GM12878 (cell line): ENCODE measurements at regions not wholly inside any gene's neighbourhood (a gene's known extent, or its start where the extent isn't known, plus 50 kb on each side); places are given as distances from the start of the nearest gene placed in this dataset.

Source experiments
- ATAC-seq: fragments of 200-7000 bp; cut with Tn5 transposase; 3 replicates; pipeline ENCODE4 v1.9.1; 2020; ENCODE audit warnings: mild to moderate bottlenecking, moderate library complexity
- BruUV-seq: library from RNA; stranded (reverse); fragments of 400-500 nt; replicated peaks from 2 replicates; lab custom pipeline; 2021; lab: Mats Ljungman, UMichigan
- CTCF ChIA-PET: fragments of 300-600 bp; sonication (Branson Sonifier 250); formaldehyde crosslinking; extraction: SDS; loops from one replicate; lab custom pipeline; 2021; ENCODE audit warnings: inconsistent platforms; lab: Yijun Ruan, JAX
- POLR2A ChIA-PET: fragments of 350-600 bp; formaldehyde crosslinking; extraction: SDS; loops from one replicate; lab custom pipeline; 2021; ENCODE audit warnings: inconsistent platforms; lab: Charles Lee
- RAD21 ChIA-PET: fragments of 300-600 bp; sonication (Branson Sonifier 250); formaldehyde crosslinking; loops from one replicate; lab custom pipeline; 2023; ENCODE audit warnings: antibody characterized with exemption; ENCODE audit not compliant: unreplicated experiment; lab: Charles Lee
- SMC1A ChIA-PET: fragments of 300-600 bp; sonication (Branson Sonifier 250); formaldehyde crosslinking; loops from one replicate; lab custom pipeline; 2023; ENCODE audit not compliant: unreplicated experiment, uncharacterized antibody; lab: Charles Lee
- DNase-seq: peaks from one replicate; pipeline ENCODE4 v3.0.0-alpha.2; 2011; ENCODE audit warnings: low read depth, low spot score
- FAIRE-seq: peaks from 3 replicates; lab custom pipeline; 2011; peaks lifted over from hg19 to GRCh38; lab: Jason Lieb, UNC
- H2AFZ ChIP-seq: 2 replicates; pipeline ENCODE4 v1.6.0; 2011; ENCODE audit warnings: low read depth, low read length, control low read depth; ENCODE audit not compliant: control insufficient read depth
- H3K27ac ChIP-seq: 2 replicates; pipeline ENCODE4 v1.5.1; 2011; ENCODE audit warnings: control low read depth; ENCODE audit not compliant: control insufficient read depth, insufficient read depth
- H3K27me3 ChIP-seq, 2 experiments: replicated peaks in 1 of 2; 2 replicates each; pipeline versions ENCODE4 v1.6.0 to v1.6.1; 2011; ENCODE audit warnings: low read length in 1 of 2; ENCODE audit not compliant: control insufficient read depth in 2 of 2, insufficient read depth in 2 of 2
- H3K36me3 ChIP-seq, 2 experiments: 2 replicates each; pipeline ENCODE4 v1.5.1; 2011; ENCODE audit warnings: low read length in 1 of 2; ENCODE audit not compliant: control insufficient read depth in 2 of 2, insufficient read depth in 2 of 2
- H3K4me1 ChIP-seq: 2 replicates; pipeline ENCODE4 v1.6.1; 2011; ENCODE audit warnings: mild to moderate bottlenecking, low read length, moderate library complexity, mixed read lengths; ENCODE audit not compliant: control insufficient read depth, insufficient read depth
- H3K4me2 ChIP-seq: 2 replicates; pipeline ENCODE4 v1.6.0; 2011; ENCODE audit warnings: control low read depth; ENCODE audit not compliant: control insufficient read depth, insufficient read depth
- H3K4me3 ChIP-seq: fragments of 200-600 bp; sonication (generic); 2 replicates; pipeline ENCODE4 v1.5.1; 2016
- H3K79me2 ChIP-seq: 2 replicates; pipeline ENCODE4 v1.6.0; 2011; ENCODE audit warnings: low read length; ENCODE audit not compliant: control insufficient read depth, insufficient read depth
- H3K9ac ChIP-seq: 2 replicates; pipeline ENCODE4 v1.8.0; 2011; ENCODE audit warnings: low read length, control low read depth, mixed read lengths; ENCODE audit not compliant: control insufficient read depth, insufficient read depth
- H3K9me3 ChIP-seq: replicated peaks from 3 replicates; pipeline ENCODE4 v1.5.1; 2011; ENCODE audit warnings: mild to moderate bottlenecking, low read length; ENCODE audit not compliant: control insufficient read depth, insufficient read depth
- H4K20me1 ChIP-seq: 2 replicates; pipeline ENCODE4 v1.6.0; 2011; ENCODE audit not compliant: control insufficient read depth, insufficient read depth
- HDAC6 ChIP-seq: fragments of 200-600 bp; sonication (generic); IDR thresholded peaks from one replicate; pipeline ENCODE4 v1.8.0; 2017; ENCODE audit warnings: antibody characterized with exemption; ENCODE audit not compliant: unreplicated experiment
- JUNB ChIP-seq: IDR thresholded peaks from 2 replicates; pipeline ENCODE4 v1.6.1; 2016; ENCODE audit warnings: antibody characterized with exemption, mild to moderate bottlenecking
- KDM1A ChIP-seq: fragments of 200-600 bp; sonication (generic); IDR thresholded peaks from 2 replicates; pipeline ENCODE4 v1.6.1; 2016; ENCODE audit warnings: borderline replicate concordance
- MYB ChIP-seq: fragments of 150-350 bp; IDR thresholded peaks from 2 replicates; pipeline ENCODE4 v1.6.1; 2014; ENCODE audit warnings: mild to moderate bottlenecking, low read depth, low read length, borderline replicate concordance
- PML ChIP-seq: IDR thresholded peaks from 2 replicates; pipeline ENCODE4 v1.6.1; 2012; ENCODE audit warnings: low read length, inconsistent platforms
- POU2F2 ChIP-seq: IDR thresholded peaks from 3 replicates; pipeline ENCODE4 v1.6.1; 2011; ENCODE audit warnings: low read depth, mild to moderate bottlenecking, low read length, borderline replicate concordance
- RAD51 ChIP-seq: fragments of 450-650 bp; IDR thresholded peaks from 2 replicates; pipeline ENCODE4 v1.6.1; 2016; ENCODE audit warnings: moderate library complexity, mild to moderate bottlenecking, inconsistent platforms
- SMC3 ChIP-seq: IDR thresholded peaks from 2 replicates; pipeline ENCODE4 v1.6.1; 2011; ENCODE audit warnings: low read length, improper control_type of control experiment, borderline replicate concordance
- SREBF2 ChIP-seq: IDR thresholded peaks from 2 replicates; pipeline ENCODE4 v1.6.1; 2012; ENCODE audit warnings: mild to moderate bottlenecking, low read length
- STAT3 ChIP-seq: IDR thresholded peaks from 2 replicates; pipeline ENCODE4 v1.6.1; 2011; ENCODE audit warnings: low read depth, low read length, improper control_type of control experiment
- TCF7 ChIP-seq: IDR thresholded peaks from 2 replicates; pipeline ENCODE4 v1.6.1; 2014; ENCODE audit warnings: antibody characterized with exemption, borderline replicate concordance
- WGBS: methylation state at CpG from one replicate; pipeline ENCODE4 v1.1.6; 2016; ENCODE audit warnings: low lambda C conversion rate; ENCODE audit not compliant: insufficient replicate concordance, insufficient coverage; ENCODE audit errors: missing lambda C conversion rate; 5-methylcytosine and 5-hydroxymethylcytosine counted together
- in situ Hi-C: fragments of 300-500 bp; cut with MboI; formaldehyde crosslinking; loops from 9 replicates; pipeline ENCODE4 v1.14.3; 2018; ENCODE audit warnings: mixed read lengths
- intact Hi-C: fragments of 100-400 bp; cut with micrococcal nuclease; formaldehyde crosslinking; loops from one replicate; pipeline ENCODE4 v1.14.2; 2022; ENCODE audit not compliant: unreplicated experiment

DNA sequence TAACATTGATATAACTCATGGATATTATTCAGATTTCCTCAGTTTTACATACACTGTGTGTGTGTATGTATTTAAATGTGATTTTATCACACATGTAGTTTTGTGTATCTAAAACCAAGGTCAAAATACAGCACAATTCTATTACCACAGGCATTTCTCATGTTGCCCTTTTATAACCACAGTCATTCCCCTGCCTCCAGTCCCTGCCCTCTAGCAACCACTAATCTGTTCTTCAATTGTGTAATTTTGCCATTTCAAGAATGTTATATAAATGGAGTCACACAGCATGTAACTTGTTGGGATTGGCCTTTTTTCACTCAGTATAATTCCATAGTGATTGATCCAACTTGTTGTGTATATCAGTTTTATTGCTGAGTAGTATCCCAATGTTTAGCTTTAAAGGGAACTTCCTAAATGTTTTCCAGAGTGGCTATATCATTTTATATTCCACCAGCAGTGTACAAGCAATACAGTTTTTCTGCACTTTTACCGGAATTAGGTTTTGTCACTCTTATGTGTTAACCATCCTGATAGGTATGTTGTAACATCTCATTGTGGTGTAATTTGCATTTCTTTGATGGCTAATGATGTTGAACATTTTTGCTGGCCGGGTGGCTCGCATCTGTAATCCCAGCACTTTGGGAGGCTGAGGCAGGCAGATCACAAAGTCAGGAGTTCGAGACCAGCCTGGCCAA, 338.2 kb downstream of the SOX4 start:
- BruUV-seq = no TSS peak
- TF ChIP-seq JUNB (no peak), SMC3 (no peak), POU2F2 (no peak), TCF7 (no peak), HDAC6 (no peak)
- TF ChIP-seq, all 136 proteins: peak for 0
- H3K27ac ChIP-seq = no peak overlapping the region
- DNase-seq = no peak
- H4K20me1 ChIP-seq = no peaks in the 10 kb centered on the region
- no peak overlapping the region for H3K4me3 ChIP-seq
- no peaks in the 10 kb centered on the region for H3K4me1 ChIP-seq
- ChIA-PET CTCF (no interaction called here), RAD21 (no interaction called here), POLR2A (interaction anchor here (0.7 kb wide), 1 partner anchor 133 kb away, joined by 6 read pairs; no protein-coding TSS in a partner anchor), SMC1A (interaction anchor here (2.3 kb wide), 1 partner anchor 11 kb away, joined by 6 read pairs; no protein-coding TSS in a partner anchor)
- no peak for ATAC-seq
- intact Hi-C loops = loop anchor here (10.0 kb wide), 1 partner anchor 1367 kb away; no protein-coding TSS in a partner anchor
- H3K4me2 ChIP-seq = no peak overlapping the region
- in situ Hi-C loops = loop anchor here (25.0 kb wide), 1 partner anchor 1369 kb away; no protein-coding TSS in a partner anchor
- no peaks in the 10 kb centered on the region for H3K9me3 ChIP-seq
- H3K9ac ChIP-seq = no peak overlapping the region
- H3K27me3 ChIP-seq = no peaks in the 10 kb centered on the region
- no peaks in the 10 kb centered on the region for H3K36me3 ChIP-seq
- FAIRE-seq = no peak
- H3K79me2 ChIP-seq = no peaks in the 10 kb centered on the region
- 48% methylated on average over 4 of the region's 4 CpGs for WGBS
- H2AFZ ChIP-seq = no peak overlapping the region

DNA sequence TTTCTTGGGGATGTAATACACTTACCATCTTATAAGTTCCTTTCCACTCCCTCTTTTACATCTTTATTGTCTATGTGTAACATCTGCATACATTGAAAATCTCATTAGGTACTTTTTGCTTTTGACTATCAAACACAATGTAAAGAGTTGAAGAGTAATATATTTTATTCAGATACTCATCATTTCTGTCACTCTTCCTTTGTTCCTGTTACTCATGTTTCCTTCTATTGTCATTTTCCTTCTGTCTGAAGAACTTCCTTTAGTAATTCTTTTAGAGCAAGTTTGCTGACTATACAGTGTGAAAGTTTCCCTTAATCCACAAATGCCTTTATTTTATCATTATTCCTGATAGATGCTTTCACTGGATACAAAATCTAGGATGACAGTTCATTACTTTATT, 339.8 kb downstream of the SOX4 start:
- H4K20me1 ChIP-seq = no peaks in the 10 kb centered on the region
- DNase-seq = no peak
- H3K4me1 ChIP-seq = no peaks in the 10 kb centered on the region
- POLR2A ChIA-PET = no interaction called here
- in situ Hi-C loops (loop anchor here (25.0 kb wide), 1 partner anchor 1371 kb away; no protein-coding TSS in a partner anchor), intact Hi-C loops (loop anchor here (10.0 kb wide), 1 partner anchor 1369 kb away; no protein-coding TSS in a partner anchor)
- no peak overlapping the region for H2AFZ ChIP-seq
- RAD21 ChIA-PET = no interaction called here
- no peak overlapping the region for H3K9ac ChIP-seq
- BruUV-seq = no TSS peak
- H3K9me3 ChIP-seq = no peaks in the 10 kb centered on the region
- CTCF ChIA-PET = no interaction called here
- no peak for ATAC-seq
- H3K27ac ChIP-seq = no peak overlapping the region
- H3K4me2 ChIP-seq = no peak overlapping the region
- SMC1A ChIA-PET = no interaction called here
- FAIRE-seq = no peak
- no peaks in the 10 kb centered on the region for H3K36me3 ChIP-seq
- no peak overlapping the region for H3K4me3 ChIP-seq
- H3K79me2 ChIP-seq = no peaks in the 10 kb centered on the region
- no peaks in the 10 kb centered on the region for H3K27me3 ChIP-seq
- TF ChIP-seq PML = no peak
- no peak for TF ChIP-seq JUNB
- no peak for TF ChIP-seq RAD51
- no peak for TF ChIP-seq KDM1A
- no peak for TF ChIP-seq STAT3
- TF ChIP-seq MYB = no peak
- TF ChIP-seq SREBF2 = no peak
